Stimulated activated CD8-positive, alpha-beta memory T cell treated with anti-CD3 and anti-CD28 coated beads, Interleukin-15, amount 100 ng/mL, for 1 hour (primary cell): ENCODE measurements at regions not wholly inside any gene's neighbourhood (a gene's known extent, or its start where the extent isn't known, plus 50 kb on each side); places are given as distances from the start of the nearest gene placed in this dataset.

ENCODE experiments used
- DNase-seq: peaks from one replicate; pipeline ENCODE4 v3.0.0-alpha.2; 2020; ENCODE audit warnings: low read depth

DNA sequence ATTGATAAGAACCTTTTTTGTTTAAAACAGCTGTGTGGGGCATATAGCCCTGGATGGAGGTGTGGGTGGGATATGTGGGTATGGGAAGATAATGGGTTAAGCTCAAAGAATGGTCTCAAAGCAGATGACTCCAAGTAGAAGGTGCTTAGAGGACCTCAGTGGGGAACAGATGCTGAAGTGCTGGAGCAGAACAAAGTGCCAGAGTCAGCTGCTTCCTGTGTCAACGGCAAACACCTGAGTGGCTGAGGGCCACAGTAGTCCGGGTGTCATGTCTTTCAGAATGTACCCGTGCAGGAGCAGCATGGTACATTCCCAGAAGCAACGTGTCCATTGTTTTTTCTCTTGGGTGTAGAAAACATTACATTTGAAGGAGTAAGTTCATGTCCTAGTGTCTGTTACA lies 210.6 kb downstream of the CCNG2 start:
- DNase-seq: no peak

DNA sequence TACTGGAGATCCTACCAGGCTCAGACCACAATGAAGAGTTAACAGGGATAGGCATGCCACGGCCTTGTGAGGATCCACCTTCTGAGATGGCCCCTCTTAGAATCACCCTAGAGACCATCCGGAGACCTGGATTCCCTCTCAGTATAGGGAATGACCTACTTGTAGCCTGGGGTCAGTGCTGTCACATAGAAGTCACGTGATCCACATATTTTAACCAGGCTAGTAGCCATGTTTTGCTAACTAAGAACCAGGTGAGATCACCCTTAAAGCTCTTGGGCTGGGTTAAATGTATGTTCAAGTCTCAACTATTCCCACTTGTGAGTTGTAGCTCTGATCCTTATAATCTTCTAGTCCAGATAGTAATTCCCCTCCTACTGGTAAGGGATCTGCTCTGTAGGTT lies 215.4 kb downstream of the CCNG2 start:
- DNase-seq: no peak

DNA sequence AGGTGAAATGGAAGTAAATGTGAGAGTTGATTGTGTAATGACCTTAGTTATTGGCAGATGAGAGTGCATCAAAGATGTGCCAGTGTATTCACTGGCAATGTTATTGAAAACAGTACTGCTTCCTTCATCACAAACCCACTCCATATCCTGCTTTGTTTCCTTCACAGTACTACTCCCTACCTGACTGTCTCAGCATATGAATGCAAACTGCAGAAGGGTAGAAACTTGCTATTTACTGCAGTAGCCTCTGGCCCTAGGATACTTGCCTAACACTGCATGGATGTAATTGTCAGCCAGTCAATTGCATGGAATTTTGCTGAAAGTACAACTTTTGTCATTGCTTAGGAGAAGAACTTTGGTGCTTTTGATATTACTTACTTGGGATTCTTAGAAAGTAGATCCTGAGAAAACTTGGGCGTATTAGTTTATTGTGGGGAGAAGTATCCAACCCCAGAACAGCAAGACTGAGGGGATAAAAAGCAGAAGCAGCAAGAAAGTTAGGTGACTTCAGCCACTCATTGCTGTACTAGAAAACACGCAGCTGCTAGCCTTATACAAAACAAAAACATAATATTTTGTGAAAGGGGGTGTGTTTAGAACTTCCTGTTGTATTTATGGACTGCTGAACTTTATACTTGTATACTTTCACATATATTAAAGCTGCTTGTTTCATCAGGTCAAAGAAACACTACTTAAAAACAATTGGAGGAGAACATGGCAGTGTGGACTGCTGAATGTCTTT lies 219.0 kb downstream of the CCNG2 start:
- DNase-seq: no peak

DNA sequence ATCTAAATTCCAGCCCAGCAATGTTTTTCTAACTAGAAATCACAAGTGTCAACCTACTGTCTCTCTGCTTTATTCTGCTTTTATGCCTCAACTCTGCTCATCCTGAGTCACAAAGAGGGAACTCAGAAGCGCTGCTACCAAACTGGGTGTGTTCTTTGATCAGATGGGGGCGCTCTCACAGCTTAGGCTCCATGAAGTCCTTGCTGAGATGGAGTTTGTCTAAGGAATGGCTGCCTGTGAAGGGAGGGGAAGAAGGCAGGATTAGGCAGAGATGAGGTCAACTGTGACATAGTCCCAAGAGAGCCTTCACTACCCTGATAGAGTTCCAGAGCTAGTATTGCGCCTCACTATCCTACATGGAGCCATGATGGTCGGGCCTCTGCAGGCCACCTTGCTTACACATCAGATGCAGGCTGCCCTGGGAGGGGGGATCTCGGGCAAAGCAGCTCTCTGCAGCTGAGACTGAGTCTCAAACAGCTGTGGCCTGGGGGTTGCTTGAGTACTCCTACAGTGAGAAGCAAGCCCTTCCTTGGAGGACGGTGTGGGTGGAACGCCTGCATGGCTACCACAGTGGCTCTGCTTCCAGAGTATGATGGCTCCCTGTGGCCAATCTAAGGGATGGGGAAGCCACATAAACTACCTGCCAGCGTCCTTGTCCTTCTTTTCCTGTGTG lies 219.9 kb downstream of the CCNG2 start:
- no peak for DNase-seq

DNA sequence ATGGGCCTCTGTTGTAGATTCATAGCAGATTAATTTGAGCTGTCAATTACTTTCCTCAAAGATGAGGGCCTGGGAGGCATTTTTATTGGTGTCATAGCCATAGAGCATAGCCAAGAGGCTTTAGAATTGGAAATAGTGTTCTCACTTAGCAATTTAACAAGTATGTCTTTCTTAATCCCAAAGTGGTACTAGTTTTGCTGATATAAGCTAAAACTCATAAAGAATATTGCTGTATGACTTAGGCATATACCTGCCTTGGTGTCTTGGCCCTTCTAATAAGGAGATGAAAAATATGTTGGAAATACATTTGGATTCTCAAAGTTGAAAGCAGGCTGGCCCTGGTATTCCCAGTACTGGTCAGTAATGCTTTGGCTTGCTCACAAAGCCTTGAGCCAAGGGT lies 221.5 kb upstream of the CXCL13 start:
- DNase-seq: no peak

DNA sequence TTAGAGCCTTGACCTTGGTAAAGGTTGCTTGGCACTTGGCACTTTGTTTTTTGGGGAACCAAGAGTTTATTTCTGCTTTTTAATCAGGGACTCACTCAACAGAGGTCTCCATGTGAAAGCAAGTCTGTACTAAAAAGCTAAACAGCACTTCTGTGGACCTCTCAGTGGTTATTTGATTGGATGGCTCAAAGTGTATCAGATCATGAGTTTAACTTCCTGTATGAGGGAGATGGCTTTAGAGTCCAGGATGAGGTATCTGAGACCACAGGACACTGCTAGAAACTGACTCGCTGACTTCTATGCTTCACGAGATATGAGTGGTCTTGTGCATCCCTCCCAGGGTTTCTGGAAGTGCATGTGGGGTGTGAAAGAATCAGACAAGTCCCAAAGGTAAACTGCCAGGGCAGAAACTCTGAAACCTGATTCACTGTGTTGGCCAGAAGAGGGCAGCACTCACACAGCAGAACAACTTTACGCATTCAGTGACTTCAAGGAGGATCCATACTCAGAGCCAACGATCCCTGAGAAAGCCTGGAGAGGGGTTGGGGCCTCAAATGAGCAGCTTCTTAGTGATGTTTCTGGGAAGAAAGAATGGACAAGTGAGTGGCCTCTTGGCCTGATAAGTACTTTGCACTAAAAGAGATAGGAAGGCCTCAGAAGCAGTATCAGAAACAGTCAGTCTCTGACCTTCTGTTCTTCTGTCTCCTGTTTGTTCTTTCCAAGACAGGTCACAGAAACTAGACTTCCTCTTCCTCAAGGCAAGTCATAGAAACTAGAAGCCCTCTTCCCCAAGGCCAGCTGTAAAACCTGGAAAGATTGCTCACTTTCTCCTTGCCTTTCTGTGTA lies 220.3 kb upstream of the CXCL13 start:
- peak; percentile 24 for DNase-seq

DNA sequence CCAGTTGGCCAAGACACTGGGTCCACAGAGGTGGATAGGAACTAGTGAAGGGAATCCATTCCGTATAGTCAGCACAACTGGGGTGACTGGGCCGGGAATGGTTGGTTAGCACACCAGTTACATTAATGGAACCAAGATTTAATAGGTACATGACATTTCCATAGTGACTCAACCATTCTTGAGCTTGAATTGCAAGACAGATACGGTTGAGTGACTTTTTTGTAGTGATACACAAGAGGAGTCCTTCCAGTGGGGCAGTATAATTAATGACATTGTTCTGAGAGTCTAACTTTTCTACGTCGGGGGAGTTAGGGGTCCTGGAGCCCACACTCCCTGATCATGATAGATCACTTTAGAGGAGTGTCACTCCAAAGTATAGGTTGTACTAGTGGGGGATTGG lies 211.6 kb upstream of the CXCL13 start:
- no peak for DNase-seq

DNA sequence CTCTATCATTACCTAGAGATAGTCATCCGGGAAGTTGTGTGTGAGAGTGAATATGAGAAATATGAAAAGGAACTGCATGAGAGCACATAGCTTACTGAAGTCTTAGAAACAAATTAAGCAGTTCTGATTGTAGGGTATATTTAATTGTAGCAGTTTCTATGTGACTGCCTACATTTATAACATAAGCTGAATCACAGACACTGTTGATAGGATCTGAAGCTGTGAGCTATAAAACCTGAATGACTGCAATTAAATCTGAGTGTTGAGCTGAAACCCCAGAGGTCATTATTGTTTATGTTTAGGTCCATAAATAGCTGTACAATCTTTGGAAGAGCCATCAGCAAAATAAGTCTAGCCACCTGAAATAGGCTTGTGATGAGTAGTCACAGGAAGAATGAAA lies 210.1 kb upstream of the CXCL13 start:
- DNase-seq: no peak

DNA sequence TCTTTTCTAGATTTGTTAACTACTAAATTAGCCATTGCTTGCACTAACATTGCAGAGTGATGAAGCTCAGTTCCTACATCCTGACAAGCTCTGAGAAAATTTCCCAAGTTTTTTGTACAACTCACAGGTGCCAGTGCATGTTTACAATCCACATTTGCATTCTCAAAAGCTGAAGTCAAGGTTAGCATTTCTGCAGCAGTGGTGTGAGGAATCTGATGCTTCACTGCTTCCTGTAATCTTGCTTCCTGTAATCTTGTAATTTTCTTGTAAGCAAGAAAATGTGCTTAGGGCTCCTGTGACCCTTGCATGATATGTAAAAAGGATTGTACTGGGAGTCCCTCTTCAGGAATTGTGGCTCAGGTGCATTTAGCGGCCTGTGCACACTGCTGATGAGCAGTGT lies 207.4 kb upstream of the CXCL13 start:
- no peak for DNase-seq

DNA sequence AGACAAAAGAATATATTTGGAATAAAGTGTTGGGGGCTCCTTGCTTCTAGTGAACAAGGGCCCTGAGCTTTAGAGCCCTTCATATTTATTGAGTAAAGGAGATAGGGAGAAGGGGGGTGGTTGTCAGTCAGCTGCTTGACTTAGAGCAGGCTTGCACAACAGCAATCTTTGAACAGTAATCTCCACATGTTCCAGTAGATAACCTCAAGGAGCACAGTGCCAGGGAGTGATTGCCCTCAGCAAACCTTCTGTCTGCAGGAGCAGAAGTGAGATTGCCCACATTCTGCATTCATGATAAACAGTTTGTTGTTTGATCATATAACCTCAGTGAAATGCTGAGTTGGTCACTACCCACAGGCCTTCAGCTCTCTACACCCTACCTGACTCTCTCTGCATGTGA lies 205.8 kb upstream of the CXCL13 start:
- DNase-seq: no peak

DNA sequence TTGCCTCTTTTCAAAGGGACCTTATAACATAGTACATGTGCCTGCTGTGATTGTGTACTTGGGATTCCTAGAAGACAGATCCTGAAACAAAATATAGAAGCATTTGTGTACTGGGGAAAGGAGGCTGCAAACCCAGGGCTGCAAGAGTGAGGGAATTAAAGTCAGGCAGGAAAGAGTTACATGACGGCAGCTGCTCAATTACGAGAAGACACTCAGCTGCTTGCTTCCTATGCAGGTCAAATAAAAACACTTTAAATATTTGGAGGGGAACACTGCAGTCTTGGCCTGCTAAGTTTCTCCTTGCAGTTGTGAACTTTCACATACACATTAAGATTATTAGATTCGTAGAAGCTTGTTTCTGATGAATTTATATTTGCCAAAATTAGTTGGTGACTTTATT lies 191.9 kb upstream of the CXCL13 start:
- no peak for DNase-seq

DNA sequence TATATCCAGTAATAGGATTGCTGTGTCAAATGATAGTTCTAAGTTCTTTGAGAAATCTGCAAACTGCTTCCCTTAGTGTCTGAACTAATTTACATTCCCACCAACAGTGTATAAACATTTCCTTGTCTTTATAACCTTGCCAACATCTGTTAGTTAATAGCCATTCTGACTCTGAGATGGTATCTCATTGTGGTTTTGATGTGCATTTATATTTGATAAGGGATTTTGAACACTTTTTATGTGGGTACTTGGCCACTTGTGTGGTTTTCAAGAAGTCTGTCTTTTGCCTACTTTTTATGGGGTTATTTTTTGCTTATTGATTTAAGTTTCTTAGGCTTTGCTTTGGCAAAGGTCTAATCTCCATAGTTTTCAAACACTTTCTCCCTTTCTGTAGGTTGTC lies 189.9 kb upstream of the CXCL13 start:
- DNase-seq: no peak

DNA sequence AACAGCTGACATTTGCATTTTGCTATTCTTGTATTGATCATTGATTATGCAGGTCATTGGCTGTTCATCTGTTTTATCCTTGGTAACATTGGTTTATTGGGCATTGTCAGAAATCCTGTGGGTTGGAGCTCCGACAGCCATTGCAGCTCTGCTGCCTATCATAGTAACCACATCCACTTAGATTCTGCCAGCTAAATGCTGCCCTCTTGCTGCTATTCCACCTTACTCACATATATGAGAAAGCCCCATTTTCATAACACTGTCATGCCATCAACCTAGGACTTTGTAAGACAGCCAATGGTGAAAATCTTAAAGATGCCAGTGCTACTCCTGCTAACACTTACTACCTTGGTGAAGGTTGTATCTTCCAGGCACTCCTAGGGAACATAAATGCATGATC lies 187.3 kb upstream of the CXCL13 start:
- no peak for DNase-seq

DNA sequence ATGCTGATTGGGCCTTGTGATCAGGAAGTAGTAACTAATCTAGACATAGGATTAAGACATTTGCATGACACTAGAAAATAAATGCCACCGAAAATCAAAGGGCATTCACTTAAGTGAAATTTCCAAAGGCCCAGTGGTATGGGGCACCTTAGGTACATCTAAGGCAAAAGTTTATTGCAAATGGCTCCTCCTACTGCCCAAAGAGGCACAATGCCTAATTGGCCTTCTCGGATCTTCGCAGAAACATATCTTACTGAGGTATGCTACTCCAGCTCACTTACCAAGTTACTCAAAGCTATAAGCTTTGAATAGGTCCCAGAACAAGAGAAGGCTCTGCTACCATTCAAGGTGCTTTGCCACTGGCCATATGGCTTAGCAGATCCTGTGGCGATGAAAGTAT lies 174.8 kb upstream of the CXCL13 start:
- DNase-seq: no peak

DNA sequence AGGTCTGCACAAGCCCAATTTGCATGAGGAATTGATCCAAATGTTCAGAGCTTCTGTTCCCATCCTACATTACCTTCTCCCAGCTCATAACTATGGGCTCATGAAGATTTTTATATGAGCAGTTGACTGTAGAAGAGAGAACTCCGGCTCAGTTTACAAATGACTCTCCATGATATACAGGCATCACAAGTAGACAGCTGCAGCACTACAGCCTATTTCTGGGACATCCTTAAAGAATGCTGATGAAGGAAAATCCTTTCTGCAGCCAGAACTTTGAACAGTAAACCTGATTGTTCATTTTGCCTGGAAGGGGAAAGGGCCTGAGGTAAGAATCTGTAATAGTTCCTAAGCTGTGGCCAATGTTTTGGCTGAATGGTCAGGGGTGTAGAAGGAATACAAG lies 174.1 kb upstream of the CXCL13 start:
- no peak for DNase-seq

DNA sequence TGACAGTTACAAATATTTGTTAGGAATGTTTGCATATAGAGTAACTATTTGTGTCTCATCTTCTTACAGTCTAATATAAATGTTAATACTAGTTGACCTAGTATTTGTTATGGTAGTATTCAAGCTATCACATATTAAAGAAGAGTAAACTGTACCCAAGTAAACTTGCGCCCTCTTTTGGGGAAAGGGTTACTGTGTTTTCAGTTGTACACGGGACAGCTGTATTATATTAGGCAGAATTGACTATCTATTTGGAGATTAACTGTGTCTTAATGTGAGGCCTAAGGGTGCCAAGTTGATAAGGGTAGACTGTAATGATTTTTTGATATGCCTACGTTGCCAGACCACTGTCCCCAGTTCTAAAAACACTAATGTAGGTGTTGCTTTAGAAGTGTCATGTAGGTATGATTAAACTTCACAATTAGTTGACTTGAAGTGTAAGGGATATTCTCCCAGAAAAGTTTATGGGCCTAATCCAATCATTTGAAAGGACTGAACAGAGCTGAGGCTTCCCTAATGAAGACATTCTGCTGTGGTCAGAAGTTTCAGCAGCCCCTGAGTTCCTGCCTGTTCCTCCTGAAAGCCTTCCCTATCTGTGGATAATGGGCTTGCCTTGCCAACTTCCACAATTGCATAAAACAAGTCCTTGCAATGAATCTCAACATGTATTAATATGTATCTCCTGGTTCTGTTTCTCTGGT lies 172.8 kb upstream of the CXCL13 start:
- DNase-seq: no peak

DNA sequence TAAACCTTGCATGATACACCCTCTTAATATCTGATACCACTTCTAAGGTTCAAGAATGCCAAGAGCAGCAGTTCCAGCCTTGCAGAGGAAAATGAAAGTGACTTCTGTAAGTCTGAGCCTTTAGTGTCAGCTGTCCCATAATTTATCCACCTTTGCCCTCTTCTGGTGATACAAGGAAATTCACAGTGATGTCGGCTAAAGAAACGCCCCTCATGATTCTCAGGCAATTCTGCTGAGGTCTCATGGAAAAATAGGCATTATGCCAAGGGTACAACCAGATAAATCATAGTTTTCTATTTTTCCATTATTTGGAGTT lies 172.2 kb upstream of the CXCL13 start:
- DNase-seq: no peak

DNA sequence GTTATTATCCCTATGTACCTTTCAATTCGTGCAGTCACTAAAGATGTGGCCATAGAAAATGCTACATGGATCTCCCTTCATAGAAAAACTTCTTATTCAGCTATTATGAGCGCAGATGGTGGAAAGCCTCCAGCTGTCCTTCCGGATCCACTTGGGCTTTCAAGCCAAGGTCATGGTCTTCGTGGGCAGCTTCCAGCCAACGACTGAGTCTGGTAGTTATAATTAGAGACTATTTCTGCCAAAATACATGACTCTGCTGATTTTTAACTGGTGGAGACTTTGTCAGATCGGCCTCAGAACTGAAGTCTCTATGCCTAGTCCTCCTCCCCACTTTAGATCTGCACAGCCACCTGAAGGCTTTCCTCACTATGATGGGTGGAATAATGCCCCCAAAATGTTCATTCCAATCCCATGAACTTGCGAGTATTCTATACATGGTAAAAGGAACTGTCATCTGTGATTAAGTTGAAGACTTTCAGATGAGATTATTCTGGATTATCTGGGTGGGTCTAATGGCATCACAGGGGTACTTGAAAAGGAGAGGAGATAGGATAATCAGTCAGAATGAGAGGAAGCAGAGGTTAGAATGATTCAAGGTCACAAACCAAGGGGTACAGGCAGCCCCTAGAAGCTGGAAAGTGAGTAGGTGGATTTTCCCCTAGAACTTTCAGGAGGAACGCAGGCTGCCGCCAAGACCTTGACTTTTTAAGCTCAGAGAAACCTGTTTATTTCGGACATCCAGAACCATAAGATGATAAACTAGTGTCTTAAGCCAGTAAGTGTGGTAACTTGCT lies 171.1 kb upstream of the CXCL13 start:
- DNase-seq: no peak

DNA sequence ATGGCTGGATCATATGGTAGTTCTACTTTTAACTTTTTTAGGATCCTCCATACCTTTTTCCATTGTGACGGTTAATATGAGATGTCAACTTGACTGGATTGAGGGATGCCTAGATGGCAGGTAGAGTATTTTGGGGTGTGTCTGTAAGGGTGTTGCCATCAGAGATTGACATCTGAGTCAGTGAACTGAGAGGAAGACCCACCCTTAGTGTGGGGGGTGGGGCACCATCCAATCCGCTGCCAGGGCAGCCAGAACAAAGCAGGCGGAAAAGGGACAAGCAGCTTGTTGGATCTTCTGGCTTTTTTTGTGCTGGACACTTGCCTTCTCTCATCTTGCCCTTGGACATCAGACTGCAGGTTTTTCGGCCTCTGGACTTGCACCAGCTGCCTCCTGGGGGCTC lies 168.5 kb upstream of the CXCL13 start:
- DNase-seq: no peak

DNA sequence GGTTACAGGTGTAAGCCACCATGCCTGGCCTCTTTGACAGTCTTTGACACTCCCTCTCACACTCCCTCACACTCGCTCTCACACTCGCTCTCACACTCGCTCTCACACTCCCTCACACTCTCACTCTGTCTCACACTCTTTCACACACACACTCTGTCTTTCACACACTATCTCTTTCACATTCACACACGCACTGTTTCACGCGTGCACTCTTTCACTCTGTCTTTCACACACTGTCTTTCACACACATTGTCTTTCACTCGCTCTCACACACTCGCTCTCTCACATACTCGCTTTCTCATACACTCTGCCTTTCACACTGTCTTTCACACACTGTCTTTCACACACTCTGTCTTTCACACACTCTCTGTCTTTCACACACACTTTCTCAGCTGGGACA lies 167.1 kb upstream of the CXCL13 start:
- DNase-seq: no peak

DNA sequence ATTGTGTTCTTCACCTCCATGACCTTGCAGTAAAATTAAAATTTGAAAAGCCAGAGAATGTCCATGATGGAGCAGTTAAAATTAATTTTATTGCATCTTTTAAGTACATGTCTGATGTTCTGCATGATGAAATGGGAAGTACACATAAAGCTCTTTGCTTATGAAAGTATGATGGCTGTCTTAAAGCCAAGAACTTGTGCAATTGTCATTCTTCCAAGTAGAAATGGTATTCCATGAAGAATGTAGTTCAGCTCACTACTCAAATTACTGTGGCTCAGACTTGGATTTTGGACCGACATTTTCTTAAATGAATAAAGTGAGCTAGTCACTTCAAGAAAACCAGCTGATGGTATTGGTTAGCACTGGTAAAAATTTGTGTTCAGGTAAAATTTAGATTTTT lies 161.7 kb upstream of the CXCL13 start:
- DNase-seq: no peak

DNA sequence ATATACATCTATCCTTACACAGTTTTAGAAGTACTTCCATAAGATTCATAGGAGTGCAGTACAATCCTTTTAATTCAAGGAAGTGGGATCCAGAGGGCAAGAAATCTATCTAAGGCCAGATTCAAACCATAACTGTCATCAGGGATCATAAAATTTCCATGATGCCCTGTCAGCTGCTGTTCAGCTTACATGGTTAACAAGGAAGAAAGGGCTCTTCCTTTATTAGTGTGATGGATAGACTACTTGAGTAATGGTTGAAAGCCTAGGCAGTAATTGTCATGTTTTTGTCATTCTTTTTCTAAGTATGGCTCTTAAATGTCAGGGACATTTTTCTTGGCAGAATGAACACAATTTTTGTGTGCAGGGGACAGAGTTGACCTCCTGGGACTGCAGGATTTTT lies 159.8 kb upstream of the CXCL13 start:
- DNase-seq: no peak
